MM.1S (cell line): ENCODE measurements at regions not wholly inside any gene's neighbourhood (a gene's known extent, or its start where the extent isn't known, plus 50 kb on each side); places are given as distances from the start of the nearest gene placed in this dataset.

Source experiments
- CTCF ChIP-seq: fragments of 300-600 bp; sonication (generic); IDR thresholded peaks from 2 replicates; pipeline ENCODE4 v1.5.1; 2016; ENCODE audit warnings: antibody characterized with exemption, low read length, mixed read lengths
- EZH2 ChIP-seq: fragments of 300-600 bp; sonication (generic); optimal IDR thresholded peaks from 2 replicates; pipeline ENCODE3; 2017; ENCODE audit warnings: low read depth, mild to moderate bottlenecking, antibody characterized with exemption, low read length, mixed read lengths
- EZH2phosphoT487 ChIP-seq: fragments of 300-600 bp; sonication (generic); IDR thresholded peaks from 2 replicates; pipeline ENCODE4 v1.6.1; 2018; ENCODE audit warnings: antibody characterized with exemption, low read length

GRCh38 chr12:131564845-131565244, 146.0 kb upstream of the SFSWAP start:
- TF ChIP-seq EZH2 (no peak), CTCF (no peak), EZH2phosphoT487 (no peak)
